ENCODE measurements at regions not wholly inside any gene's neighbourhood (a gene's known extent, or its start where the extent isn't known, plus 50 kb on each side); places are given as distances from the start of the nearest gene placed in this dataset.

DNA sequence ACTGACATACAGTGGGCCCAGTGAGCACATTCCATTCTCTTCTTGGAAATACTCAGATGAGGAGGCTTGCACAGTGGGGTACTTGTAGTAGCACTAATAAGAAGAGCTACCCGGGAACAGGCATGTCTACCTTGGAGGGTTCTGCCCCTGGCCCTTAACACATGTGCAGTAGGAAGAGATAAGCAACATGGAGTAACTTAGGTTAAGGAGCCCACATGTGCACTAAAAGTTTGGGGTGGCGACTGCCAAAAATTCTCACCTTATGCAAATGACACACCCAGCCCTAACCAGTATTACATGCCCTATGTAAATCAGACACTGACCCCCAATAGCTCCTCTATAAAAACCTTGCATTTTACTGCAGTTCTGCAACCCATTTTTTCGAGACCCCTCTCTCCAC, 1313.3 kb downstream of the KCNT2 start:
- TF ChIP-seq POLR2AphosphoS5 (IDR thresholded peaks at IDR 0.05; ENCODE audit: low read depth, low read length): no peak
- TF ChIP-seq, protein P1, sequence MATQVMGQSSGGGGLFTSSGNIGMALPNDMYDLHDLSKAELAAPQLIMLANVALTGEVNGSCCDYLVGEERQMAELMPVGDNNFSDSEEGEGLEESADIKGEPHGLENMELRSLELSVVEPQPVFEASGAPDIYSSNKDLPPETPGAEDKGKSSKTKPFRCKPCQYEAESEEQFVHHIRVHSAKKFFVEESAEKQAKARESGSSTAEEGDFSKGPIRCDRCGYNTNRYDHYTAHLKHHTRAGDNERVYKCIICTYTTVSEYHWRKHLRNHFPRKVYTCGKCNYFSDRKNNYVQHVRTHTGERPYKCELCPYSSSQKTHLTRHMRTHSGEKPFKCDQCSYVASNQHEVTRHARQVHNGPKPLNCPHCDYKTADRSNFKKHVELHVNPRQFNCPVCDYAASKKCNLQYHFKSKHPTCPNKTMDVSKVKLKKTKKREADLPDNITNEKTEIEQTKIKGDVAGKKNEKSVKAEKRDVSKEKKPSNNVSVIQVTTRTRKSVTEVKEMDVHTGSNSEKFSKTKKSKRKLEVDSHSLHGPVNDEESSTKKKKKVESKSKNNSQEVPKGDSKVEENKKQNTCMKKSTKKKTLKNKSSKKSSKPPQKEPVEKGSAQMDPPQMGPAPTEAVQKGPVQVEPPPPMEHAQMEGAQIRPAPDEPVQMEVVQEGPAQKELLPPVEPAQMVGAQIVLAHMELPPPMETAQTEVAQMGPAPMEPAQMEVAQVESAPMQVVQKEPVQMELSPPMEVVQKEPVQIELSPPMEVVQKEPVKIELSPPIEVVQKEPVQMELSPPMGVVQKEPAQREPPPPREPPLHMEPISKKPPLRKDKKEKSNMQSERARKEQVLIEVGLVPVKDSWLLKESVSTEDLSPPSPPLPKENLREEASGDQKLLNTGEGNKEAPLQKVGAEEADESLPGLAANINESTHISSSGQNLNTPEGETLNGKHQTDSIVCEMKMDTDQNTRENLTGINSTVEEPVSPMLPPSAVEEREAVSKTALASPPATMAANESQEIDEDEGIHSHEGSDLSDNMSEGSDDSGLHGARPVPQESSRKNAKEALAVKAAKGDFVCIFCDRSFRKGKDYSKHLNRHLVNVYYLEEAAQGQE (IDR thresholded peaks at IDR 0.05; ENCODE audit: insufficient read depth in 1 of 2, low read depth in 2 of 2, low read length in 2 of 2): no peak
